LHCN-M2 (cell line): ENCODE measurements at regions not wholly inside any gene's neighbourhood (a gene's known extent, or its start where the extent isn't known, plus 50 kb on each side); places are given as distances from the start of the nearest gene placed in this dataset.

Experiments
- DNase-seq: peaks from one replicate; pipeline ENCODE4 v3.0.0-alpha.2; 2012; ENCODE audit warnings: low read depth

- no peak for DNase-seq
Measured at GRCh38 chr3:68057637-68058320, 403.4 kb upstream of the SUCLG2 start.

DNA sequence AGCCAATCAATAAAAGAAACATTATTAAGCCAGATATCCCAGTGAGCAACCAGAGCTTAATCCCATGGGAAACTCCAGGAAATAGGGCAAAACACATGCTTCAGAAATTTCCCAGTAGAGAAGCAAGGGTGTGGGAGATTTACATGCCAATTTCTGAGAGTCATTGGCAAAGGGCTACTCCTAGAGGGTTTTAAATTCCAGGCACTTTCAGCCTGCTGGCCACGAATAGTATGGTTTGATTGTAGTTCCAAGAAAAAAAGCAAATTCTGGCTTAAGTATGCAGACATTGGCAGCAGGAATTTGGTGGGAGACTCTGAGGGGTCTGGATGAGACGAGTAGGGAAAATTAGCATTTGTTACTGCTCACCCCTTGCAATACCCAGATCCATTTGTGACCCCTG, 402.1 kb upstream of the SUCLG2 start:
- DNase-seq, result no peak

DNA sequence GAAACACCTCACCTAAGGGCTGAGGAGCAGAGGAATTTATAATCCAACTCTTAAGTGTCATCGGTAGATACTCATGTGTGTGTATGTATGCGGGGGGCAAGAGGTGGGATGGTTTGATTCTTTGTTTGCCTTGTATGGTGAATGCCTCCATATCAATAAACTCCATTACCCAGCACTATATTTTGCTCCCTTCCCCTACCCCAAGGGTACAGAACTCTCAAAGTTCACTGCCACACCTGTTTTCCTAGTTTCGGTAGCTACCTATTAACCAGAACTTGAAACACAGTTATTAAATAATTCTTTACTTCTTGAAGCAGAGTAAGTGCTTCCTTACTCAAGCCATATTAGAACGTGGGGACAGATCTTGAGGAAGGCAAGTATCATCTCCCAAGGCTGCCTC, 400.8 kb upstream of the SUCLG2 start:
- no peak for DNase-seq

DNA sequence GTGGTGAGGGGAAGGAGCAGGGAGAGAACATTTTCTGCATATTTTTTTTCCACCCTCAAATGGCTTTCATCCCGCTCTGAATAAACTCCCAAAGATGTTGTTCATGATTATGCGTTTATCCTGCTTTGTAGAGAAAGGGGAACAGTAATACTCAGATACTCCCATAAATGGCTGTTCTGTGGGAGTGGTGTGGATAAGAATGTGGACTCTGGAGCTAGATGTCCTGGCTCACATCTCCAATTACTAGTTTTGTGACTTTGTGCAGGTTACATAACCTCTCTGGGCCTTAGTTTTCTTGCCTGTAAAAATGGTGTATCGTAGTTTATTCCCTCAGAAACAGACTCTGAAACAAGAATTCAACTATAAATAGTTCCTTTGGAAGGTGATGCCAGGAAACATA, 395.4 kb upstream of the SUCLG2 start:
- no peak for DNase-seq

- DNase-seq, result no peak
Measured at GRCh38 chr3:68045976-68046375, 391.6 kb upstream of the SUCLG2 start.

GRCh38 chr3:68033867-68034266, 379.5 kb upstream of the SUCLG2 start:
- DNase-seq, result no peak

- no peak for DNase-seq
Measured at GRCh38 chr3:68032209-68032608, 377.8 kb upstream of the SUCLG2 start.

DNA sequence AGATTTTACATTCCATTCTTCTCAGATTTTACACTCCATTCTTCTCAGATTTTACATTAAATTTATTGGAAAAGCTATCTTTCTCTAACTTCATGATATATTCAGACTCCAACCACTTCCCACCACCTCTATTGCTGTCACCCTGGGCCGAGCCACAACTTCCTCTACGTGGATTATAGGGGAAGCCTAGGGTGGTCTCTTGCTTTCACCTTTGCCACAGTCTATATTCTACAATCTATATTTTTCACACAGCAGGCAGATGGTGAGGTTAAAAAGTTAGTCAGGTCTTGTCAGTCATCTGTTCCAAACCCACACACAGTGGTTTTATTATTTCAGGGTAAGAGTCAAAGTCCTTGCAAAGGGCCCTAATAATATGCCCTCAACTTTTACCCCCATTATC, 370.8 kb upstream of the SUCLG2 start:
- DNase-seq, result no peak

GRCh38 chr3:68019876-68020275, 365.5 kb upstream of the SUCLG2 start:
- DNase-seq, result no peak

DNA sequence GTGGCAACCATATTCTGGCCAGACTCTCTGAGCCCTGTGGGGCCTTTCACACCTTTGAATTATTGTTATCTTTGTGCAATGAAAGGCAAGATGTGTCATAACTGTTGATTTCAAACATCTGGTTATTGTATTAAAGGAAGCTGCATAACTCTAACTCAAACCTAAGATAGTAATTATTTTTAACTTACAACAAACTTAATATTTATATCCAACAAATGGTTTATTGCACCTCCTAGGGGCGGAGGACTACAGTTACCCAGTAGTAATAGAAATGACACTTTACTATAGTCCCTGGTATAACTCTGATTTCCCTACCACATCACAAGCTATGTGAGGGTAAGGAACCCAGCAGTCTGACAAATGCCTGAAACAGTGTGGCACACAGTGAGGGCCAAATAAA, 363.9 kb upstream of the SUCLG2 start:
- no peak for DNase-seq

DNA sequence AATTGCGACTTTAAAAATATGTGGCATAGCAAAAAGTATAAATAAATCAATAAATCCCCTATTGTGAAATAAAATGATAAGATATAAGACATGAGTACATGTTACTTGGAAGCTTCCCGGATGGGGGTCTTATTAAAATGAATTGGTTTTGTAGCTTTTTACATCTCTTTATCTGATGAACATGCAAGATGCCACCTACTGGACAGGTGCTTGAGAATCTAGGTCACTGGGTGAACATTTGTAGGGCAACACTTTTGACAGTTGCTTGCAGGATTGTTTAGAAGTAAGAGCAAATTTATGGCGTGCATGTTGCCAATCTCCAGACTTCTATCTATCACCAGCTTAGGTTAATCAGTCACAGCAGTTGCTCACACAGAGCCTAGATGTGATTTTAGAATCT, 362.7 kb upstream of the SUCLG2 start:
- DNase-seq, result no peak

- DNase-seq, result no peak
Measured at GRCh38 chr3:68009900-68010299, 355.5 kb upstream of the SUCLG2 start.

DNA sequence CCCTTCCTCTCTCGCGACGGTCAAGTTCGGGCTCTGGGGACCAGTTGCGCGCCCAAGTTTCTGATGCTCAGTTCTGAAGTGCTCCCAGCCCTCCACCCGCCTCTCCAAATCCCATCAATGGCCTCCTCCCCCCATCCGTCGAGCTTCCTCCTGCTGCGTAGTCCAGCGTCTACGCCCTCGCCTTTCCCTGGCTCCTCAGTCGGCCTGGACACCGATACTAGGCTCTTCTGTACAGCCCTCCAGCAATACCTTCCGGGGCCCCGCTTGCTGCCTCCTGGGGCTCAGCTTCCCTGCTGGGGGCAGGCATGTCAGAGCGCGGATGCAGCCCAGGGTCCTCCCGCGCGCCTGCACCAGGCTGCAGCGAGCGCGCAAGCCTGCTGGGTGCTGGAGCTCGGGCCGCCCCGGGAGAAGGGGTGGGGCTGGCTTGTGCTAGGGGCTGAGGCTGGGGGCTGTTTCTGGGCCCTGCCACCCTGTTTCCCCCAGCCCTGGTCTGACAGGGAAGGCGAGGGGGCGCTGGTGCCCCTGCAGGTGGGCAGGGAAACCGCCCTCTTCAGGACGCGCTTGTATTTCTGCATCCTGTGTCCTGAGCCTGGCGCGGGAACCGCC, 353.3 kb upstream of the SUCLG2 start:
- no peak for DNase-seq

GRCh38 chr3:68006646-68007045, 352.2 kb upstream of the SUCLG2 start:
- DNase-seq, result no peak

- DNase-seq, result no peak
Measured at GRCh38 chr3:68004091-68004490, 349.7 kb upstream of the SUCLG2 start.

DNA sequence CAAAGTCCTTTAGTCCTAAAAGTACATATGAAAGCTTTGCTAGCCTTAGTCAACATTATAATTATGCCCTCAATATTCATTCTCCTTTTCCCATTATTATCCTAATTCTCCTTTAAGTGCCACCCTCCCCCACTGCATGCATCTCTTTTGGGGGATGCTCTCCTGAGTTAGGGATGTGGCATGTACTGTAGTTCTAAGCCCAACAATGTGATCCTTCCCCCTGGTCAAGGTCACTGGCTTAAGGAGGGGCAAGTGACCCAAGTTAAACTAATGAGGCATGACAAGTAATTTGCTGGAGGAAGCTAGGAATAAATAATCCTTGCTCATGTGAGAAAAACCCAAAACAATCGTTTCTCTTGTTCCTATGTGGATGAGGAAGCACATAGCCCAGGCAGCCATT, 343.9 kb upstream of the SUCLG2 start:
- no peak for DNase-seq

DNA sequence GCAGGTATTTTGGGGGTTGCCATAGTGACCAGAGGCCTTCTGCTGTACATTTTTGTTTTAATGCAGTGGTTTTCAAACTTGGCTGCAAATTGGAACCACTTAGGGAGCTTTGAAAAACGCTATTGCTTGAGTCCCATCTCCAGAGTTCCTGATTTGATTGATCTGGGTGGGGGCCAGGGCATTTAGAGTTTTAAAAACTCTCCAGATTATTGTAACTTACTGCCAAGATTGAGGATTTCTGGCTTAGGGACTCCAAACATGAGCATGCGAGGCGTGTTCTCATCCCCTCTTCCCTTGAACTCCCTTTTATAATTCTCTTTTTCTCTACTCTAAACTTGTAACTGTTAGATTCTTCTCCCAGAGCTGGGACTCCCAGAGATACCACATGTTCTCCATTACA, 340.8 kb upstream of the SUCLG2 start:
- no peak for DNase-seq

DNA sequence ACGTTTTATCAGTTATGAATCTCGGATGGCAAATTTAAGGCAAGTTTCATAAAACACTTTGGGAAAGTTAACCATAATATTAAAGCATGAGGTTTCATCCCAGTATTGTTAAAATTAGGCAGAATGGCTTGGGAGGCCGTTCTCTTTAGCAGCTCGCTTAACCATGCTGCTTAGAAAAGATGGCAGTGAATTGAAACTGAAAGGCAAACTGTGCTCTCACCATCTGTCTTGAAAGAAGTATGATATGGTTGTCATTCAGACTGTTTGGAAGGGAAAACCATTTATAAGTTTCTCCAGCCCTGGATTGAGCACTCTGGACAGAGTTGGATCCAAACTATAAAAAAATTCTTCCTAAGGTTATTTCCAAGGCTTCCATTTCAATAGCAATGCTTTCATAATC, 332.3 kb upstream of the SUCLG2 start:
- DNase-seq, result no peak

- DNase-seq, result no peak
Measured at GRCh38 chr3:67983166-67983565, 328.8 kb upstream of the SUCLG2 start.

DNA sequence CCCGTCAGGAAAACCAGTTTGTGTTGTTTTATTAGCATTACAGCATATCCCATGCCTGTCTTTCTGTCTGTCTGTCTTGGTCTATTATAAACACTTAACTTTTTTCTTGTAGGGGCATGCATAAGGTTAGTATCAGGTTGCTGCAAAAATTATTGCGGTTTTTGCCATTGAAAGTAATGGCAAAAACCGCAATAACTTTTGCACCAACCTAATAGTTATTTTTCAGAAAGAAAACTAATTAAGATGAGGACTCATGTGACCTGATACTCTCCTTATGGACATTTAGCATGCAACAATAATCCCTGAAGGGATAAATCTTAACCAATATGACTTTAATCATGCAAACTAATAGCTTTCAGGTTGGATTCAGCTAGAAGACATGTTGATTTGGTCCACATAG, 326.7 kb upstream of the SUCLG2 start:
- no peak for DNase-seq

- DNase-seq, result no peak
Measured at GRCh38 chr3:67979342-67979741, 324.9 kb upstream of the SUCLG2 start.

DNA sequence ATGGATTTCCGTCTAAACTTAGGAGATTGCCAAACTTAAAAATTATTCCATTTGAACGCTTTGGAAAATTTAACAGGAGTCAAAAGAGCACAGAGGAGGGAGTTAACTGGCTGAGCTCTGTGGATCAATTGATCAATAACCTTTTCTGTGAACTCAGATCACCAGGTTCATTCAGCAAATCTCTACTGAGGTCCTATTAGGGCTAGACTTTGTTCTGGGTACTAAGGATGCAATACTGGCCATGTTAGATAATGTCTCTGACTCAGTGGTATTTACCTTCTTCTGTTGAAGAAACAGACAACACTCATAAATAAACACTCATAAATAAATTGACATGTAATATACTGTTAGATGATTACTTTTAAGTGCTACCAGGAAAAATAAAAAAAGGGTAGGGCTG, 323.4 kb upstream of the SUCLG2 start:
- no peak for DNase-seq

- peak; percentile 12 for DNase-seq
Measured at GRCh38 chr3:67976663-67977062, 322.3 kb upstream of the SUCLG2 start.

GRCh38 chr3:67964596-67964995, 310.2 kb upstream of the SUCLG2 start:
- DNase-seq, result no peak
